ENCODE measurements at regions not wholly inside any gene's neighbourhood (a gene's known extent, or its start where the extent isn't known, plus 50 kb on each side); places are given as distances from the start of the nearest gene placed in this dataset.

GRCh38 chr20:17835934-17836300 lies 132.7 kb downstream of the SNX5 start:
- H3K4me1 Mint-ChIP-seq, result no peaks in the 10 kb centered on the region
- H3K9me3 Mint-ChIP-seq, result no peaks in the 10 kb centered on the region
- H3K27ac Mint-ChIP-seq, result no peak overlapping the region
- no peak overlapping the region for H3K4me3 Mint-ChIP-seq
- H3K27me3 Mint-ChIP-seq, result no peaks in the 10 kb centered on the region
- no peaks in the 10 kb centered on the region for H3K36me3 Mint-ChIP-seq

- H3K9me3 Mint-ChIP-seq, result no peaks in the 10 kb centered on the region
Observed at GRCh38 chr20:17835240-17835933, 133.2 kb downstream of the SNX5 start.

GRCh38 chr20:17834804-17835203 lies 133.8 kb downstream of the SNX5 start:
- Mint-ChIP-seq H3K27ac (no peak overlapping the region), H3K4me1 (no peaks in the 10 kb centered on the region), H3K4me3 (no peak overlapping the region), H3K27me3 (no peaks in the 10 kb centered on the region), H3K36me3 (no peaks in the 10 kb centered on the region), H3K9me3 (no peaks in the 10 kb centered on the region)

More at GRCh38 chr20:17835240-17835933, 133.2 kb downstream of the SNX5 start:
- Mint-ChIP-seq H3K4me3 (no peak overlapping the region), H3K27me3 (no peaks in the 10 kb centered on the region), H3K36me3 (no peaks in the 10 kb centered on the region), H3K4me1 (no peaks in the 10 kb centered on the region), H3K27ac (no peak overlapping the region)

- H3K36me3 Mint-ChIP-seq, result no peaks in the 10 kb centered on the region
- H3K27me3 Mint-ChIP-seq, result no peaks in the 10 kb centered on the region
- H3K9me3 Mint-ChIP-seq, result no peaks in the 10 kb centered on the region
- H3K4me3 Mint-ChIP-seq, result no peak overlapping the region
- no peak overlapping the region for H3K27ac Mint-ChIP-seq
- H3K4me1 Mint-ChIP-seq, result no peaks in the 10 kb centered on the region
Observed at GRCh38 chr20:17833036-17833674, 133.4 kb downstream of the BANF2 start.

GRCh38 chr20:17832236-17832915 lies 132.6 kb downstream of the BANF2 start:
- no peak overlapping the region for H3K4me3 Mint-ChIP-seq
- no peaks in the 10 kb centered on the region for H3K27me3 Mint-ChIP-seq
- H3K9me3 Mint-ChIP-seq, result no peaks in the 10 kb centered on the region
- H3K4me1 Mint-ChIP-seq, result no peaks in the 10 kb centered on the region
- no peaks in the 10 kb centered on the region for H3K36me3 Mint-ChIP-seq
- no peak overlapping the region for H3K27ac Mint-ChIP-seq

- no peak overlapping the region for H3K27ac Mint-ChIP-seq
- H3K36me3 Mint-ChIP-seq, result no peaks in the 10 kb centered on the region
- H3K9me3 Mint-ChIP-seq, result no peaks in the 10 kb centered on the region
Observed at GRCh38 chr20:17828598-17829144, 128.9 kb downstream of the BANF2 start.

GRCh38 chr20:17827759-17828559 lies 128.2 kb downstream of the BANF2 start:
- Mint-ChIP-seq H3K4me1 (no peaks in the 10 kb centered on the region), H3K27me3 (no peaks in the 10 kb centered on the region), H3K4me3 (no peak overlapping the region), H3K27ac (no peak overlapping the region), H3K36me3 (no peaks in the 10 kb centered on the region), H3K9me3 (no peaks in the 10 kb centered on the region)

More at GRCh38 chr20:17828598-17829144, 128.9 kb downstream of the BANF2 start:
- Mint-ChIP-seq H3K4me1 (no peaks in the 10 kb centered on the region), H3K27me3 (no peaks in the 10 kb centered on the region), H3K4me3 (no peak overlapping the region)

GRCh38 chr20:17827079-17827478 lies 127.3 kb downstream of the BANF2 start:
- Mint-ChIP-seq H3K27ac (no peak overlapping the region), H3K36me3 (no peaks in the 10 kb centered on the region), H3K4me1 (no peaks in the 10 kb centered on the region), H3K4me3 (no peak overlapping the region), H3K27me3 (no peaks in the 10 kb centered on the region), H3K9me3 (no peaks in the 10 kb centered on the region)

- no peaks in the 10 kb centered on the region for H3K9me3 Mint-ChIP-seq
- no peaks in the 10 kb centered on the region for H3K4me1 Mint-ChIP-seq
- H3K27ac Mint-ChIP-seq, result no peak overlapping the region
- no peaks in the 10 kb centered on the region for H3K27me3 Mint-ChIP-seq
- no peak overlapping the region for H3K4me3 Mint-ChIP-seq
- no peaks in the 10 kb centered on the region for H3K36me3 Mint-ChIP-seq
Observed at GRCh38 chr20:17825960-17826843, 126.4 kb downstream of the BANF2 start.

GRCh38 chr20:17825252-17825959 lies 125.6 kb downstream of the BANF2 start:
- Mint-ChIP-seq H3K4me3 (no peak overlapping the region), H3K27me3 (no peaks in the 10 kb centered on the region), H3K36me3 (no peaks in the 10 kb centered on the region), H3K4me1 (no peaks in the 10 kb centered on the region), H3K9me3 (no peaks in the 10 kb centered on the region), H3K27ac (no peak overlapping the region)

- Mint-ChIP-seq H3K27me3 (no peaks in the 10 kb centered on the region), H3K4me3 (no peak overlapping the region), H3K9me3 (no peaks in the 10 kb centered on the region), H3K36me3 (no peaks in the 10 kb centered on the region), H3K27ac (no peak overlapping the region), H3K4me1 (no peaks in the 10 kb centered on the region)
Observed at GRCh38 chr20:17824676-17825251, 125.0 kb downstream of the BANF2 start.

GRCh38 chr20:17823409-17824144 lies 123.8 kb downstream of the BANF2 start:
- no peaks in the 10 kb centered on the region for H3K4me1 Mint-ChIP-seq
- H3K27ac Mint-ChIP-seq, result no peak overlapping the region
- H3K4me3 Mint-ChIP-seq, result no peak overlapping the region
- H3K27me3 Mint-ChIP-seq, result no peaks in the 10 kb centered on the region
- peaks cover 5% of the 10 kb centered on the region for H3K9me3 Mint-ChIP-seq
- H3K36me3 Mint-ChIP-seq, result no peaks in the 10 kb centered on the region

GRCh38 chr20:17822540-17823408 lies 123.0 kb downstream of the BANF2 start:
- Mint-ChIP-seq H3K9me3 (peaks cover 5% of the 10 kb centered on the region), H3K4me1 (no peaks in the 10 kb centered on the region), H3K4me3 (no peak overlapping the region), H3K36me3 (no peaks in the 10 kb centered on the region), H3K27me3 (no peaks in the 10 kb centered on the region), H3K27ac (no peak overlapping the region)
